ENCODE measurements at regions not wholly inside any gene's neighbourhood (a gene's known extent, or its start where the extent isn't known, plus 50 kb on each side); places are given as distances from the start of the nearest gene placed in this dataset.
"Not testable (repeated sequence)": the region's sequence is repeated elsewhere in the genome, so short reads cannot be mapped to it uniquely, and the experiment has no call there.

DNA sequence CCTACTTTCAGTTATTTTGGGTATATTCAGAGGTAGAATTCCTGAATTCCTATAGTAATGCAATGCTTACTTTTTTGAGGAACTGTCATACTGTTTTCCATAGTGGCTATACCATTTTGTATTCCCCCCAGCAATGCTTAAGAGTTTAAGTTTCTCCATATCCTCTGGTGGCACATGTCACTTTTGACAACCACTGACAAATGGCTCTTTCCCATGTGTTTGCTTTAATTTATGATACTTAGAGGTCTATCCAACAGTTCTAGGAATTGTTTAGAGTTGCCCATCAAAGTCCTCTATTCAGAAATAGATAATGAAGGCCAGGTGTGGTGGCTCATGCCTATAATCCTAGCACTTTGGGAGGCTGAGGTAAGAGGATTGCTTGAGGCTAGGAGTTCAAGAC, 128.9 kb upstream of the CFAP20DC start:
- Histone ChIP-seq H3K27me3 (ENCODE audit: insufficient read depth, low read depth) (no peaks in the 10 kb centered on the region), H3K4me3 (no peak overlapping the region), H3K4me2 (no peak overlapping the region), H4K20me1 (ENCODE audit: insufficient read depth) (no peaks in the 10 kb centered on the region), H3K9me3 (ENCODE audit: insufficient read depth, low read depth) (no peaks in the 10 kb centered on the region), H3K27ac (no peak overlapping the region), H3K36me3 (ENCODE audit: low read depth) (no peaks in the 10 kb centered on the region), H3F3A (ENCODE audit: insufficient read depth, low read depth) (no peaks in the 10 kb centered on the region), H3K4me1 (replicated peaks; ENCODE audit: insufficient read depth) (no peaks in the 10 kb centered on the region), H2AFZ (no peak overlapping the region), H3K79me2 (ENCODE audit: low read depth) (no peaks in the 10 kb centered on the region), H3K9me2 (ENCODE audit: insufficient read depth) (no peaks in the 10 kb centered on the region)
- TF ChIP-seq CTCF (conservative IDR thresholded peaks at IDR 0.05) (no peak), EZH2 (IDR thresholded peaks at IDR 0.05; ENCODE audit: low read depth) (no peak)
- ChIA-PET CTCF (no interaction called here), POLR2A (ENCODE audit: unreplicated experiment) (no interaction called here)
- intact Hi-C loops (cut with micrococcal nuclease; ENCODE audit: unreplicated experiment), result no loop called here
- BruUV-seq (replicated peaks), result no TSS peak
- DNase-seq, result no peak

DNA sequence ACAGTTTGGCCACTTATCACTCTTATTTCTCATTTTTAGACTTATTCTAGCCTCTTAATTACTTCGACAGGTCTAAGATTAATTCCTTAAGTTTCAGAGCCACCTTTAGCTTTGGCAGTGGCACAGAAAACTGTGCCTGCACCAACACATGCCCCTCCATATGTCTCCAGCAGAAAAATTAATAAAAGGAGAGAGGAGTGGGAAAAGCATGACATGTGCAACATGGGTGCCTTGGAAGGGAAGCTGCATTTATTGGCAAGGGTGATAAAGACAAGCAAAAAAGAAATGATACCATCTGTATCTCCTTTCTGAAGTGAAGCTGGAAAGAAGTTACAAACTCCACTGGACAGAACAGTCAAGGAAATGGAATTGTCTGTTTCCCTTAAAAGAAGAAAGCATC, 121.7 kb upstream of the CFAP20DC start:
- intact Hi-C loops (cut with micrococcal nuclease; ENCODE audit: unreplicated experiment), result no loop called here
- ChIA-PET CTCF (no interaction called here), POLR2A (ENCODE audit: unreplicated experiment) (no interaction called here)
- H3F3A ChIP-seq (ENCODE audit: insufficient read depth, low read depth), result no peaks in the 10 kb centered on the region
- H3K4me2 ChIP-seq, result no peak overlapping the region
- no peaks in the 10 kb centered on the region for H3K9me2 ChIP-seq (ENCODE audit: insufficient read depth)
- no peaks in the 10 kb centered on the region for H3K36me3 ChIP-seq (ENCODE audit: low read depth)
- BruUV-seq (replicated peaks), result no TSS peak
- no peaks in the 10 kb centered on the region for H3K79me2 ChIP-seq (ENCODE audit: low read depth)
- H3K4me3 ChIP-seq, result no peak overlapping the region
- no peak for DNase-seq
- no peaks in the 10 kb centered on the region for H3K27me3 ChIP-seq (ENCODE audit: insufficient read depth, low read depth)
- H3K4me1 ChIP-seq (replicated peaks; ENCODE audit: insufficient read depth), result no peaks in the 10 kb centered on the region
- H4K20me1 ChIP-seq (ENCODE audit: insufficient read depth), result no peaks in the 10 kb centered on the region
- TF ChIP-seq CTCF (conservative IDR thresholded peaks at IDR 0.05) (no peak), EZH2 (IDR thresholded peaks at IDR 0.05; ENCODE audit: low read depth) (no peak)
- H3K9me3 ChIP-seq (ENCODE audit: insufficient read depth, low read depth), result no peaks in the 10 kb centered on the region
- no peak overlapping the region for H3K27ac ChIP-seq
- H2AFZ ChIP-seq, result no peak overlapping the region

GRCh38 chr3:59170166-59170565, 120.3 kb upstream of the CFAP20DC start:
- CTCF ChIA-PET; H3K4me3 ChIP-seq; H2AFZ ChIP-seq; H3F3A ChIP-seq (ENCODE audit: insufficient read depth, low read depth); H3K4me1 ChIP-seq (replicated peaks; ENCODE audit: insufficient read depth); BruUV-seq (replicated peaks); H3K36me3 ChIP-seq (ENCODE audit: low read depth); H3K79me2 ChIP-seq (ENCODE audit: low read depth); POLR2A ChIA-PET (ENCODE audit: unreplicated experiment); intact Hi-C loops (cut with micrococcal nuclease; ENCODE audit: unreplicated experiment); H3K9me3 ChIP-seq (ENCODE audit: insufficient read depth, low read depth); H4K20me1 ChIP-seq (ENCODE audit: insufficient read depth); H3K27me3 ChIP-seq (ENCODE audit: insufficient read depth, low read depth); H3K27ac ChIP-seq; H3K9me2 ChIP-seq (ENCODE audit: insufficient read depth); H3K4me2 ChIP-seq; DNase-seq: not testable (repeated sequence)

GRCh38 chr3:59167756-59168155, 117.9 kb upstream of the CFAP20DC start:
- no TSS peak for BruUV-seq (replicated peaks)
- no peaks in the 10 kb centered on the region for H3K36me3 ChIP-seq (ENCODE audit: low read depth)
- no peak for TF ChIP-seq CTCF (conservative IDR thresholded peaks at IDR 0.05)
- H3K4me1 ChIP-seq (replicated peaks; ENCODE audit: insufficient read depth), result no peaks in the 10 kb centered on the region
- H3K9me3 ChIP-seq (ENCODE audit: insufficient read depth, low read depth), result no peaks in the 10 kb centered on the region
- H3F3A ChIP-seq (ENCODE audit: insufficient read depth, low read depth), result no peaks in the 10 kb centered on the region
- H3K27ac ChIP-seq, result no peak overlapping the region
- DNase-seq, result no peak
- intact Hi-C loops (cut with micrococcal nuclease; ENCODE audit: unreplicated experiment), result no loop called here
- CTCF ChIA-PET, result no interaction called here
- no peaks in the 10 kb centered on the region for H3K79me2 ChIP-seq (ENCODE audit: low read depth)
- H3K27me3 ChIP-seq (ENCODE audit: insufficient read depth, low read depth), result no peaks in the 10 kb centered on the region
- no peak overlapping the region for H3K4me3 ChIP-seq
- POLR2A ChIA-PET (ENCODE audit: unreplicated experiment), result no interaction called here
- no peaks in the 10 kb centered on the region for H4K20me1 ChIP-seq (ENCODE audit: insufficient read depth)
- H3K9me2 ChIP-seq (ENCODE audit: insufficient read depth), result no peaks in the 10 kb centered on the region
- no peak overlapping the region for H3K4me2 ChIP-seq
- no peak overlapping the region for H2AFZ ChIP-seq

Measured in PC-9 (cell line).